AG09309 (cell line): ENCODE measurements at regions not wholly inside any gene's neighbourhood (a gene's known extent, or its start where the extent isn't known, plus 50 kb on each side); places are given as distances from the start of the nearest gene placed in this dataset.
"Not testable (repeated sequence)": the region's sequence is repeated elsewhere in the genome, so short reads cannot be mapped to it uniquely, and the experiment has no call there.

ENCODE experiments used
- DNase-seq: peaks from one replicate; pipeline ENCODE4 v3.0.0-alpha.2; 2010; ENCODE audit warnings: low read depth
- H3K4me3 ChIP-seq: 2 replicates; pipeline ENCODE4 v1.5.1; 2011; ENCODE audit warnings: mild to moderate bottlenecking, low read depth, low read length, moderate library complexity; ENCODE audit not compliant: control insufficient read depth
- CTCF ChIP-seq: IDR thresholded peaks from 2 replicates; pipeline ENCODE4 v1.5.1; 2011; ENCODE audit warnings: mild to moderate bottlenecking, low read depth, low read length, inconsistent platforms; ENCODE audit not compliant: insufficient read depth, control insufficient read depth; ENCODE audit errors: missing control alignments

- TF ChIP-seq CTCF: no peak
- H3K4me3 ChIP-seq: no peak overlapping the region
- DNase-seq: no peak
Measured at GRCh38 chr3:145698749-145699148, 462.2 kb downstream of the PLOD2 start.

- DNase-seq: no peak
- TF ChIP-seq CTCF: no peak
- no peak overlapping the region for H3K4me3 ChIP-seq
Measured at GRCh38 chr3:145704020-145704419, 457.0 kb downstream of the PLOD2 start.

GRCh38 chr3:145709779-145710178, 451.2 kb downstream of the PLOD2 start:
- not testable (repeated sequence) for H3K4me3 ChIP-seq, DNase-seq

GRCh38 chr3:145716519-145716918, 444.5 kb downstream of the PLOD2 start:
- no peak overlapping the region for H3K4me3 ChIP-seq
- DNase-seq: peak; percentile 14
- TF ChIP-seq CTCF: no peak

GRCh38 chr3:145719114-145719513, 441.9 kb downstream of the PLOD2 start:
- no peak for DNase-seq
- no peak overlapping the region for H3K4me3 ChIP-seq
- TF ChIP-seq CTCF: no peak

GRCh38 chr3:145721273-145721805, 439.6 kb downstream of the PLOD2 start:
- DNase-seq: no peak
- TF ChIP-seq CTCF: no peak
- no peak overlapping the region for H3K4me3 ChIP-seq

GRCh38 chr3:145721815-145722214, 439.2 kb downstream of the PLOD2 start:
- no peak for DNase-seq
- TF ChIP-seq CTCF: no peak
- no peak overlapping the region for H3K4me3 ChIP-seq
